ENCODE measurements at regions not wholly inside any gene's neighbourhood (a gene's known extent, or its start where the extent isn't known, plus 50 kb on each side); places are given as distances from the start of the nearest gene placed in this dataset.

GRCh38 chr5:42927730-42928129, 112.4 kb downstream of the ANXA2R start:
- H3K9me3 ChIP-seq (ENCODE audit: low read depth): no peaks in the 10 kb centered on the region
- no peaks in the 10 kb centered on the region for H3K27me3 ChIP-seq
- no peak overlapping the region for H3K4me2 ChIP-seq
- H3K79me2 ChIP-seq: no peaks in the 10 kb centered on the region
- no peak for DNase-seq (ENCODE audit: low spot score)
- no peak overlapping the region for H3K27ac ChIP-seq
- H3K4me3 ChIP-seq: no peak overlapping the region
- no peaks in the 10 kb centered on the region for H3K9me2 ChIP-seq (replicated peaks; ENCODE audit: insufficient read depth)
- no peak overlapping the region for H2AFZ ChIP-seq
- H3K36me3 ChIP-seq (replicated peaks; ENCODE audit: insufficient read depth, low read depth): no peaks in the 10 kb centered on the region
- TF ChIP-seq EZH2phosphoT487 (IDR thresholded peaks at IDR 0.05; ENCODE audit: low read depth, severe bottlenecking, unreplicated experiment): no peak
- no peak for TF ChIP-seq CTCF (IDR thresholded peaks at IDR 0.05; ENCODE audit: poor library complexity)
- TF ChIP-seq EZH2 (IDR thresholded peaks at IDR 0.05; ENCODE audit: borderline replicate concordance): no peak
- no peaks in the 10 kb centered on the region for H4K20me1 ChIP-seq (ENCODE audit: insufficient read depth, poor library complexity, severe bottlenecking)
- WGBS (ENCODE audit: low lambda C conversion rate, missing lambda C conversion rate): 95% methylated on average over 8 of the region's 8 CpGs
- H3K4me1 ChIP-seq (ENCODE audit: insufficient read depth): no peaks in the 10 kb centered on the region

GRCh38 chr5:42924686-42925085, 113.0 kb upstream of the SELENOP start:
- H3K9me3 ChIP-seq (ENCODE audit: low read depth): no peaks in the 10 kb centered on the region
- TF ChIP-seq CTCF (IDR thresholded peaks at IDR 0.05; ENCODE audit: poor library complexity) (no peak), EZH2 (IDR thresholded peaks at IDR 0.05; ENCODE audit: borderline replicate concordance) (no peak), EZH2phosphoT487 (IDR thresholded peaks at IDR 0.05; ENCODE audit: low read depth, severe bottlenecking, unreplicated experiment) (no peak)
- no peaks in the 10 kb centered on the region for H3K79me2 ChIP-seq

GRCh38 chr5:42924226-42924625, 112.5 kb upstream of the SELENOP start:
- no peak overlapping the region for H2AFZ ChIP-seq
- DNase-seq (ENCODE audit: low spot score): no peak
- no peak overlapping the region for H3K4me3 ChIP-seq
- H3K9me2 ChIP-seq (replicated peaks; ENCODE audit: insufficient read depth): no peaks in the 10 kb centered on the region
- no peak overlapping the region for H3K4me2 ChIP-seq
- H3K4me1 ChIP-seq (ENCODE audit: insufficient read depth): no peaks in the 10 kb centered on the region
- H3K9me3 ChIP-seq (ENCODE audit: low read depth): no peaks in the 10 kb centered on the region
- no peaks in the 10 kb centered on the region for H3K27me3 ChIP-seq
- WGBS (ENCODE audit: low lambda C conversion rate, missing lambda C conversion rate): 98% methylated on average over 36 of the region's 37 CpGs
- no peak overlapping the region for H3K27ac ChIP-seq
- TF ChIP-seq CTCF (IDR thresholded peaks at IDR 0.05; ENCODE audit: poor library complexity) (no peak), EZH2 (IDR thresholded peaks at IDR 0.05; ENCODE audit: borderline replicate concordance) (no peak), EZH2phosphoT487 (IDR thresholded peaks at IDR 0.05; ENCODE audit: low read depth, severe bottlenecking, unreplicated experiment) (no peak)
- no peaks in the 10 kb centered on the region for H3K79me2 ChIP-seq
- H3K36me3 ChIP-seq (replicated peaks; ENCODE audit: insufficient read depth, low read depth): no peaks in the 10 kb centered on the region
- H4K20me1 ChIP-seq (ENCODE audit: insufficient read depth, poor library complexity, severe bottlenecking): no peaks in the 10 kb centered on the region

More at GRCh38 chr5:42924686-42925085, 113.0 kb upstream of the SELENOP start:
- 98% methylated on average over 16 of the region's 16 CpGs for WGBS (ENCODE audit: low lambda C conversion rate, missing lambda C conversion rate)
- H3K4me3 ChIP-seq: no peak overlapping the region
- H3K4me1 ChIP-seq (ENCODE audit: insufficient read depth): no peaks in the 10 kb centered on the region
- no peaks in the 10 kb centered on the region for H3K36me3 ChIP-seq (replicated peaks; ENCODE audit: insufficient read depth, low read depth)
- no peak for DNase-seq (ENCODE audit: low spot score)
- H2AFZ ChIP-seq: no peak overlapping the region
- H3K27ac ChIP-seq: no peak overlapping the region
- H3K9me2 ChIP-seq (replicated peaks; ENCODE audit: insufficient read depth): no peaks in the 10 kb centered on the region
- no peaks in the 10 kb centered on the region for H3K27me3 ChIP-seq
- no peak overlapping the region for H3K4me2 ChIP-seq
- H4K20me1 ChIP-seq (ENCODE audit: insufficient read depth, poor library complexity, severe bottlenecking): no peaks in the 10 kb centered on the region

DNA sequence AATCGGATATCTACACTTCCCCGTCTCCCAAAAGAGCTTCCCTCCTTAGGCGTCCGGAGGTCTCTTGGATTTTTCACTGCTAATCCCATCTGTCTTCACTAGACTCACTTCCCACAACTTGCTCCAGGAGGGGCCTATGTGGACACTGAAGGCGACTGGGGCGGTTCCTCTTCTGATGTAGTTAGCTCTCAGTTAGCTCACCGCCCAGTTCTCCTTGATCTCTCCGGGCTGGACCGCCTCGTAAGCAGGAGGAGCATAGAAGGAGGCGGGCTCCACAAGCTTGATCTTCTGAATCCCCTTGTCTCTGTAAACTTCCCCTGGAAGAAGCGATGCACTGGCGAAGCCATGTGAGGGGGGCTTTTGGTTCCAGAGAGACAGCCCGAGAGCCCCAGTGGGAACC, 112.0 kb upstream of the SELENOP start:
- H3K9me2 ChIP-seq (replicated peaks; ENCODE audit: insufficient read depth): no peaks in the 10 kb centered on the region
- H3K9me3 ChIP-seq (ENCODE audit: low read depth): no peaks in the 10 kb centered on the region
- H2AFZ ChIP-seq: no peak overlapping the region
- no peak for DNase-seq (ENCODE audit: low spot score)
- no peak overlapping the region for H3K27ac ChIP-seq
- H3K27me3 ChIP-seq: no peaks in the 10 kb centered on the region
- no peak overlapping the region for H3K4me3 ChIP-seq
- H3K4me2 ChIP-seq: no peak overlapping the region
- H4K20me1 ChIP-seq (ENCODE audit: insufficient read depth, poor library complexity, severe bottlenecking): no peaks in the 10 kb centered on the region
- no peaks in the 10 kb centered on the region for H3K79me2 ChIP-seq
- TF ChIP-seq EZH2 (IDR thresholded peaks at IDR 0.05; ENCODE audit: borderline replicate concordance) (no peak), CTCF (IDR thresholded peaks at IDR 0.05; ENCODE audit: poor library complexity) (no peak), EZH2phosphoT487 (IDR thresholded peaks at IDR 0.05; ENCODE audit: low read depth, severe bottlenecking, unreplicated experiment) (no peak)
- no peaks in the 10 kb centered on the region for H3K4me1 ChIP-seq (ENCODE audit: insufficient read depth)
- no peaks in the 10 kb centered on the region for H3K36me3 ChIP-seq (replicated peaks; ENCODE audit: insufficient read depth, low read depth)
- WGBS (ENCODE audit: low lambda C conversion rate, missing lambda C conversion rate): 98% methylated on average over 14 of the region's 14 CpGs

Measured in hepatocyte (in vitro differentiated cells).